A172 (cell line): ENCODE measurements at regions not wholly inside any gene's neighbourhood (a gene's known extent, or its start where the extent isn't known, plus 50 kb on each side); places are given as distances from the start of the nearest gene placed in this dataset.

Experiments
- DNase-seq: peaks from one replicate; pipeline ENCODE4 v3.0.0-alpha.2; 2015; ENCODE audit warnings: low spot score

DNA sequence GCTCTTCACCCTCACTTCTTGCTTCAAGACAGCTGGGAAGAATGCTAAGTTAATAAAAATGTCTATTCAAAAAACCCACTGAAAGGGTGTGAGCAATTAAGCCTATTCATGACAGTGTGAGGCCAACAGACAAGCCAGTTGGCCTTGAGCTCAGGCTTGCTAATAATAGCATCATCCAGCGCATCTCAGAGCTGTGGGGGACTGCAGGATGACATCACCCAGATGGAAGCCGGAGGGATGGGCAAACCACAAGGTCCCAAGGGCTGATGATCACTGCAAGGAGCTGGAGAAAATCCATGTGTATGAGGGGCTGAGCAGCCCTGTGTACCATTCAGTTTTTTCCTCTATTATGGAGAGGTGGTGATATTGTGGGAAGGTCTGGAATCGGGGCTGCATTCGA lies 770.4 kb downstream of the TNS3 start:
- peak; percentile 96 for DNase-seq

DNA sequence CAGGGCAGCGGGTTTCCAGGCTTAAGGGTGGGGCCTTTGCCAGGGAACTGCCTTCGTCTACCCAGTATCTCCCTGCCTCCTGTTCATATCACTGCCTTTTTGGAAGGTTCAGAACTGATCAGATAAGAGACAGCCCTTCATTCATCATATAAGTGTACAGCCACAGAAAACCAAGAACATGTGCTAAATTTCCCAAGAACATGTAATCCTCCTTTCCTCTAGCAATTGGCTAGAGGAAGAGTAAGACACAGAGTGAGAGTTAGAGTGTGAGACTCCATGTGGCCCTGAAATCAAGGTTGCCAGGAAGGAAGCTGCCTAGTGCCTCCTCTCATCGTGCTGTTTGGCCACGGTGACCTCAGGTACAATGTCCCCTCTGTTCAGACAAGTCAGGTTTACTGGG lies 770.9 kb downstream of the TNS3 start:
- no peak for DNase-seq

DNA sequence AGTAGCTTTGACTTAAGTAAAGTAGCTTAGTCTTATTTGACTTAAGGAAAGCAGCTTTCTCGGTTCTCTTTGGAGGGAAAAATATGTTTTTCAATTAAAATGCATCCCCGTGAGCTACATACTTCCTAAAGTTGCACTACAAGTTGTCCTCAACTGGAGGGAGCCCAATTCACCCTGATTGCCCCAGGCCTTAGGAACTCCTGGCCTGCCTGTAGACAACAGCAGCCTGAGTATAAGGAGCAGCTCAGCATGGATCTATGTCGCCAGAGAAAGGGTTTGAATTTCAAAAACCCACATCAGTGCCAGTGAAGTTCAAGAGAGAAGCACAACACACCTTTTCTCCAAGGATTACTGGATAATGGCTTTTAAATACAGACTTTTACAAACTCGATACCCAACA lies 772.0 kb downstream of the TNS3 start:
- no peak for DNase-seq

DNA sequence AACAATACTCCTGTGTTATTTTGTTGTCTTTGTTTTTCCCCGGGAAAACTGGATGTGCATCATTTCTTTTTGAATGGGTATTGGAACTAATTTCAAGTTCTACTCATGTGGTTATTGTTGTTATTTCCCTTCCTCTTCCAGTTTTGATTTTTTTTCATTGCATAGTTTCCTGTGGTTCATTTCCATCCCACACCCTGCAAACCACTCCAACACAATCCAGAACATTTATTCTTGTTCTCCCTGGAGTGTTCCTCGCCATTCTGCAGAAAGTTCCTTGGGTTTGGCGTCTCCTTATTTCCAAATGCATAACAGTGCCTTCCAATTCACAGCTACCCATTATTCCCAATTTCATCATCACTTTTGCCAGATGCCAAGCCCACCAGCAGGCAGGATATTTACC lies 775.1 kb downstream of the TNS3 start:
- no peak for DNase-seq

DNA sequence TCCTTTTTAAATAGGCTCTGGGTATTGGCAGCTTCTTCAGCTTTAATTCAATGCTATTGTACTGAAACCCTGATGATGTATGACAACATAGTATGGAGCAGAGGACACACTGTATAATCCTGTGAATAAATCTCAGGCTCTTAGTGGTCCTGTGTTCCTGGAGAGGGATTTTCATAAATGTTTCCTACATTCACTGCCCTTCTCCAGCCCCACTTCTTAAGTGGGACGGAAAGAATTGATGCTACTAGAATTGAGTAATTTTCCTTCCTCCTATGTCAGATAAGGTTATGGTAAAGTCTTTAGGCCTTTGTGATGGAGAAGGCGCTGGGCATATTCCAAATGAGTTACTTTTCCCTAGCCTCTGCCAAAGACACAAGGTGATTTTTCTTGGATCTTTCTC lies 779.4 kb downstream of the TNS3 start:
- DNase-seq: no peak

DNA sequence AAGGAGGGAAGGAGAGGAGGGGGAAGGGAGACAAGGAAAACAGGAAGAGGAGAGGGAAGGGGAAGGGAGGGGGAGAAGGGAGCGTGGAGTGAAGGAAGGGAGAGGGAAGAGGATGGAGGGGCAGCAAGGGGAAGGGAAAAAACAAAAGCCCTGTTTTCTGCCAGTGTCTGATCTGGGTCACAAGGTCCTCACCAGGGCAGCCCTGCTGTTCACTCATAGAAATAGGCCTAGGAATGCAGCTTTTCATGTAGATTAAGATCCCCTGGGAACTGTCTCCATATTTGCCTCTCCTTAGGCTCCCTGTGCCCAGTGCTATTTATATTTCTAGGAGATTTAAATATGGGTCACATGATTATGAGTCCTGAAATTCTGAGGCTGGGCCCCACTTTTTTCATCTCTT lies 790.7 kb downstream of the TNS3 start:
- no peak for DNase-seq

DNA sequence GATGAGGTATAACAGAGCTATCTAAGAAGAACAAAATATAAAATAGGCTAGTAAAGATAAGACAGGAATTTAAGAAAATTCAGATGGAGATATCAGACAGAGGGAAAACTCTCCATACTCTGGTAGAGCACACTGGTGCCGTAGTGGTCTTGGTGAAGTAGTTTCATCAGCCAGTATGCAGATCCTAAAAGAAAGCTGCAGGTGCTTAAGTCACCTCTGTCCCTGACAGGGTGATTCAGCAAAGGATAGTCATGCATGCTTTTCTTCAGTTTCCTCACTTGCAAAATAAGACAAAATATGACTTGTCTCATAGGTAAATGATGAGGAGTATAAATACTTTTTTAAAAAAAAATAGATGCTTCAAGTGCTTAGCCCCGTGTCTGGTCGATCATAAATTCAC lies 794.9 kb downstream of the TNS3 start:
- no peak for DNase-seq

DNA sequence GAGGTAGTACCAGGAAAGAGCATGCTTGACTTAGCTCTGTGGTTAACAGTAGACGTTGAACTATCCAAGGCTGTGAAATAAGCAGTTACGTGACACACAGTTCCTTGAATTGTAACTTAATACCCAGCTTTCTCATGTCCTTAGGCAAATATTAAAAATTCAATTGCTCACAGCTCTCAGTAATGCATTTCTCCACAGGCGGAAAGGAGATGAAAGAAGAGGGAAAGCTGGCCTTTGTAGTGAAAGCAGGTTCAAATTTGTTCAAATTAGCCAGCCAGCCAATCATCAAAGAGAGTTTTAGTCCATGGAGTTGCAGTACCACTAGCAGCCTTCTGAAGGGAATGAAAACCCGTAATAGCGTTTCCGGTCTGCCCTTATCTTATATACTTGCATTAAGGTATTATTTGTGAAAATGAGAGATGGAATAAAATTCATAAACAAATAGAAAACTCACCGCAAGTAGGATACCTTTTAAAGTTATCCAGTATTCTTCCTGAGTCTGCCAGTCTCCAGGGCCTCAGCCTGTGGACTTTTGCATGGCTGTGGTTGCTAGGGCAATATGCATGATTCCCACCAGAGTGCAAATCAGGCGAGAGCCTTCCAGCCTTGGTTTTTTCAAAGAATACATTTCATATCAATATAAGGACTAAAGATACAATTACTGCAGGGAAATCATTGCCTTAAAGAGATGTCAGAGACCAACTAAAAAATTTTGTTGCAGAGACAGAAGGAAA lies 795.5 kb downstream of the TNS3 start:
- DNase-seq: no peak

DNA sequence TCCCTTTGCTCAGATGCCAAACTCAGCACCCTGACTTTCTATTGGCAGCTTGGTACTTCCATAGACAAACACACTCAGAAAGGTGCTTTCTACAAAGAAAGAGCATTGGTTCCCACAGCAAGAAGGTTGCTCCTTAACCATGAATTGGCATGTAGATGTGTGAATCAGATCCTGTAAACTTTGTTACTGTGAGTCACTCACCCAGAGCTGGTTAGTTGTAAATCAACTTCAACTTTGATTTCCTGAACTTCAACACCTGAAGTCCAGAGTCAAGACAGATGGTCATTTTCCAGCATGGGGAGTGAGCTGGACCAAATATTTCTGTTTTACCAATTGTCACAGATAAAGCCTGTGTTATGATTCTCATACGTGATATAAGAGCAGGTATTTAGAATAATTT lies 797.2 kb downstream of the TNS3 start:
- DNase-seq: peak; percentile 88

DNA sequence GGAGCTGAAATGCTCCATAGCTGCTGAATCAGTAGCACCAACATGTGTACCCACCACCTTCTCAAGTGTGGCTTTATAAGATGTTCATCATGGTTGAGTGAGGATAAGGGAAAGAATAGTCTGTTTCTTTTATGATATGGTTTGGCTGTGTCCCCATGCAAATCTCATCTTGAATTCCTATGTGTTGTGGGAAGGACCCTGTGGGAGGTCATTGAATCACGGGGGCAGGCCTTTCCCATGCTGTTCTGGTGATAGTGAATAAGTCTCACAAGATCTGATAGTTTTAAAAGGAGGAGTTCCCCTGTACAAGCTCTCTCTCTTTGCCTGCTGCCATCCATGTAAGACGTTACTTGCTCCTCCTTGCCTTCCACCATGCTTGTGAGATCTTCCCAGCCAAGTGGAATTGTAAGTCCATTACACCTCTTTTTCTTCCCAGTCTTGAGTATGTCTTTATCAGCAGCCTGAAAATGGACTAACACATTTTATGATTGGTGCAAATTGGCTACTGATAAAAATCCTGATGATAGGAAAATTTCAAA lies 799.9 kb downstream of the TNS3 start:
- no peak for DNase-seq

DNA sequence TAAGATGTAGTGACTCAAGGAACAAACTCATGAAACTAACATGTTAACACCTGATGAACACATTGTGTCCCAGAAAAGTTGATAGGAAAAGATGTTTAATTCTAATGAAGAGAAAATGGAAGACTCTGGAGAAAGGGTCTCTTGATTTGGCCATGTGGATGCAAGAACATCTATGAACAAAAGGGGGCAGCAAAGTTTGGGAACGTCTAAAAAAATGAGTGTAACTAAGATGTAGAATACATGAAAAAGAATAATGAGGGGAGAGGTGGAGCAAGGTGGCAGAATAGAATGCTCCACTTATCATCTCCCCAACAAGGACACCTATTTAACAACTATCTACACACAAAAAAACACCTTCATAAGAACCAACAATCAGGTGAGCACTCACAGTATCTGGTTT lies 805.1 kb downstream of the TNS3 start:
- peak; percentile 26 for DNase-seq

DNA sequence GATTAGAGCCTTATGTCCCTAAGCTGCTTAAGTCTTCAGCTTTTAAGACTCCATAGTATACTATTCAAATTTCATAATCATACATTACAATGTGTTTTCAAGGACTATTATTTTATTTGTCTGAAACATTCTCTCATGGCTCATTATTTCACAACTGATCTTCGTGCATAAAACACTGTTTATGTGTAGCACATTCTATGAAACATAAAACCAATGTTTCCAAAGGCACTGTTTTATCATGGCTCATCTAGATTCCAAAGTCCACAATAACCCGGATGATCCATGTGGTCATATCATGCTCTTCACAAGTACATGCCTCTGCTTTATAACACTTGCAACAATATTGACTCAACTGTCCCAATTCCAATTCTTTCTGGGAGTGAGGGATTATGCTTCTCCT lies 806.1 kb downstream of the TNS3 start:
- no peak for DNase-seq

DNA sequence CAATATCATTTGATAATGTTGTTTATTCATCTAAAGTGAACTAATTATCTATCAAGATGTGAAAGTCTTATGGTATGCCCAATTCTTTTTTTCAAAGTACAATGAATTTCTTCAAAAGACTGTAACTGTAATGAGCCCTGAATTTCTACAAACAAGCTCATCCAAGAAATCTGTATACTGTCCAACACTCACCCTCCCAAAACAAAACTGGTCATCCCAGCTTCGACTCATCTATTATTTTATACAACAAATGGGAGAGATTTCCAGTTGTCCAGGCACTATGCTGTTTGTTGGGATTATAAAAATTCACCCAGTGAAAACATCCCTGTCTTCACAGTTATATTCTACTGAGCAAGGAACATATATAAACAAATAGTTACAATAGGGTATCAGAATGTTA lies 806.9 kb downstream of the TNS3 start:
- DNase-seq: no peak

DNA sequence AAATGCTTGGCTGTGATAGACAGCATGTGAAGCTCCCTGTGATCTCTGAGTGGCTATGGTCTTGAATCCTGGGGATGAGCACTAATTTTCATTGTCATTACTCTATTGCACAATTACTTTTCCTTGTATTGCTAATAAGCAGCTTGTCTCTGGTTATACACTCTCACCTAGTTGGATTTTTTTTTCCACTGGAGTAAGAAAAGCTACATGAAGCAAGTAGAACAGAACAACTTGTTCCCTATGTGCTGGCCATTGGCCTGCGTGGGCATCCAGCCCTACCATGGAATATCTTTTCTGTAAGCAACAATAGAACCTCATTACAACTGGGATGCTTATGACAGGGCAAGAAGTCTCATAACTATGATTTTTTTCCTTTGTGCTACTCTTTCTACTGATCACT lies 807.4 kb downstream of the TNS3 start:
- no peak for DNase-seq

DNA sequence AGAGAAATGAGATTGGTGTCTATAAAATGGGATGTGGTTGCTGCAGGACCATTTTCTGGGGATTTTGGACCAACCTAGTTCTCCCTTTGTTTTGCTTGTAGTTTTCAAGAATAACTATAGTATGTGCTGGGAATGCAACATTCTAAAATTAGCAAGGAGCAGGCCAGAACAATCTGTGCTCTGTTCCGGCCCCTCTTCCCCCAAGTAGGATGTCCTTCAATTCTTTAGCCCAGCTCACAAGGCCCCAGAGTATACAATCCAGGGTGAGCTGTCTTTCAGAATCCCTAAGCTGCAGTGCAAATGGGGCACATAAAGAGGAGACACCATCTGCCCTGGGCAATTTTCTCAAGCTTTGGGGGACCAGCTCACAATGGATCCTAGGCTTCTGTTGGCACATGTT lies 809.1 kb downstream of the TNS3 start:
- DNase-seq: no peak

DNA sequence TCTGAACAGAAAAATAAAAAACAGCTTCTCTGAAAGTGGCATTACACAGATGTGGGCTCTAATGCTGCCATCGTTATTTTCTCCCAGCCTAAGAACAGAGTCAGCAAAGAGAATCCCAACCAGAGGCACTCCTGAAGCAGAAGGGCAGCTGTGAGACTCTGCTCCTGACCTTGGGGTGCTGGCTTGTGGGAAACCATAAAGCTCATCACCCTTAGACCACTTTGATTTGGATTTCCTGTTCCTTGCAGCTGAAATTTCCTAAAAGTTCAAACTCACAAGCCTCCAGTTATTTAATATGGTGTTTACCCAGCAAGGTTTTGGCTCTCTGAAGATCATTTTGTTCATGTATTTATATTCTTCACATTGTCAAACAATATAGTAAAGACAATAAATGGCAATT lies 814.8 kb downstream of the TNS3 start:
- no peak for DNase-seq

DNA sequence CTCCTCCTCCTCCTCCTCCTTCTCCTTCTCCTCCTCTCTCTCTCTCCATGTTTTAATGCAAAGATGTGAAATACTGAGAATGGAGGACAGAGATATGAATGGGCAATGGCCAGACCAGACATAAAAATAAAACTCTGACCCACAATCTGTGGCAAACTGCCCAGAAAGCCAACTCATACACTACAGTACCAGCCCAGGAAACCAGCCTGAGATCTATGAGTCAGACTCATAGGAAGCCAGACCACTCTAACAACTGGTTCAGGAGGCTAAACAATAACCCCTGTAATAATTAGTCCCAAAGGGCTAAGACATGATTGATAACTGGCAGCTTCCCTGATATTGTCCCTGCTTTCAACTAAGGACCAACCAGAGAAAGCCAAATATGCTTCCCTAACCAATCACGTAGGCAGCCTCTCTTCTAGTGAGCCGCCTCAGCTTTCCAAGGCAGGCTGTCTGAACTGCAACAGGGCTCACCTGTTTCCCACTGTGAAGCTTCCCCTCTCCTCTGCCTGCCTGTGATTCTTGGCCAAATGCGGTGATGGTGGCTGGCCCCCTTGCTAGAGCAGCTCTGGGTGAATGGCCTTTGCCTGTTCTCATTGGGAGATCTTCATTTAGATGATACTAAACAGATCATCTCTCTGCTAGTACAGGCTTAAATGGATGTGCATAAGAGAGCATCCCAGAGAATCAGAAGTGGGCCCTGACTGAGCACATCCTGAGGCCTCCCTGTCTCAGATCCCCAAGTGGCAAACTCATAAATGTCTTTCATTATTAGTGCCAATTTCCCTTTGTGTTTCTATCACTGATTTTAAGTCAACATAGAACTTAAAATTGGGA lies 817.6 kb downstream of the TNS3 start:
- peak; percentile 100 for DNase-seq

DNA sequence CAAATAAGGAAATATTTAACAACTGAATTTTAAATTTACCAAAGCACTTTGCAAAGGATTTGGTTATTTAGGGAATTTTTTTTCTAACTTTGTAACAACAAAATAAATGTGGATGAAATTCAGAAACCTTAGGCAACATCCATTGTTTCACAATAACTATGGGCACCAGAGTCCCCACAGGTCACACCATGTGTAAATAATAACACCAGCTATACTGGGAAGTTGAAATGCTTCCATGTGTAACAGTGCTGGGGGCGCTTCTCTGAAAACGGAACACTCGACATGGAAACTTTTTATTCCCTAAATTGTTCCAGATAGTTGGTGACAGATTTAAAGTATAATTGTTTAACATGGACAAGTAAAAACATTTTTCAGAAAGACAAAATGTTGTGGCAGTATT lies 818.6 kb downstream of the TNS3 start:
- no peak for DNase-seq

DNA sequence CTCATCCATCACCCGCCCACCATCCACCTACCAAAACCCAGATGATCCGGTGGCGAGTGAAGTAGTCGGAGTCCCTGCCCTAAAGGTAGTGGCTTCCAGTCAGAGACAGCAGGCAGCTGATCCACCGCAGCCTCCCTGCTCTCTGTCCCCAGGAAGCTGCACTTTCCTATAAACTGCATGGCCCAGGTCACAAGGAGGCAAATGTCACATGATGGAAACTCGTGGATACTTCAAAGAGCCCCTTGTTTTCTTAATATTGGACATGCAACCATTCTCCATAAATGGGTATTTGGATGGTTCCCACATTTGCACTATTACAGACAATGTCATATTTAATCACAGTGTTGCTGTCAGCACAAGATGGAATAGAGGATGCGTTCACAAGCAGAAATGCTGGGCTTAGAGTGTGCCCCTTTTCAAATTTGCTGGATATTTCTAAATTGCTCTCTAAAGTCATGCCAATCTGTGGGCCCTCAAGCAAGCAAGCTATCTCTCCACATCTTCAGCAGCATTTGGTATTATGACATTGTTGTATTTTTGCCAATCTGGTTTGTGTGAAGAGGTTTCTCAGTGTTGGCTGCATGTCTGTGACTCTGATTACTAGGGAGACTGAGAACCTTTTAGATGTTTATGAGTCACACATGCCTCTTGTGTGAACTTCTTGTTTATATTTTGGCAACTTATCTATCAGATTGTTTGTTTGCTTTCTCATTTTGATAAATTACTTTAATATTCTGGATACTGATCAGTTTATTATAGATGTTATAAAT lies 822.0 kb downstream of the TNS3 start:
- DNase-seq: peak; percentile 46

DNA sequence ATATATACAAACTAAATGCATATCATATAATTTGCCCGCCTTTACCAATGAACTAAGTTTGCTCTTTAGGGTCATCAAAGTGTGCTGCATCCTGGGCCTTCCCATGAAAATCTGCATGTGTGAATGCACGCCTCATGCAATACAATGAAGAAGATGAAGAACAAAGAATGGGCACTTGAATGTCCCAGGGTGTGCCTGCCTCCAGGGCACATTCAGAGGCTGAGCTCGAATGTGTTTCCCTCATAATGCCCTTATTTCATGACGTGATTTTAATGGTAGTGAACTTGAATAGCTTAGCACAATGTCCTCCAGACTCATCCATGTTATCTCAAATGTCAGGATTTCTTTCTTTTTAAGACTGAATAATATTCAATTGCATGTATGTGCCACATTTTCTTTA lies 824.9 kb downstream of the TNS3 start:
- no peak for DNase-seq

DNA sequence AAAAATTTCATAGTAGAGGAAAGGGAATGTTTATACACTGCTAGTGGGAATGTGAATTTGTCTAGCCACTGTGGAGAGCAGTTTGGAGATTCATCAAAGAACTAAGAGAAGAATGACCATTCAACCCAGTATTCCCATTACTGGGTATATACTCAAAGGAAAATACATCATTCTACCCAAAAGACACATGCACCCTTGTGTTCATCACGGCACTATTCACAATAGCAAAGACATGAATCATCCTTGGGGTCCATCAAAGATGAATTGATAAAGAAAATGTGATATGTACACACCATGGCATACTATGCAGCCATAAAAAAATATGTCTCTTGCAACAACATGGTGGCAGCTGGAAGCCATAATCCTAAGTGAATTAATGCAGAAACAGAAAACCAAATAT lies 825.7 kb downstream of the TNS3 start:
- no peak for DNase-seq
